ENCODE measurements at regions not wholly inside any gene's neighbourhood (a gene's known extent, or its start where the extent isn't known, plus 50 kb on each side); places are given as distances from the start of the nearest gene placed in this dataset.

DNA sequence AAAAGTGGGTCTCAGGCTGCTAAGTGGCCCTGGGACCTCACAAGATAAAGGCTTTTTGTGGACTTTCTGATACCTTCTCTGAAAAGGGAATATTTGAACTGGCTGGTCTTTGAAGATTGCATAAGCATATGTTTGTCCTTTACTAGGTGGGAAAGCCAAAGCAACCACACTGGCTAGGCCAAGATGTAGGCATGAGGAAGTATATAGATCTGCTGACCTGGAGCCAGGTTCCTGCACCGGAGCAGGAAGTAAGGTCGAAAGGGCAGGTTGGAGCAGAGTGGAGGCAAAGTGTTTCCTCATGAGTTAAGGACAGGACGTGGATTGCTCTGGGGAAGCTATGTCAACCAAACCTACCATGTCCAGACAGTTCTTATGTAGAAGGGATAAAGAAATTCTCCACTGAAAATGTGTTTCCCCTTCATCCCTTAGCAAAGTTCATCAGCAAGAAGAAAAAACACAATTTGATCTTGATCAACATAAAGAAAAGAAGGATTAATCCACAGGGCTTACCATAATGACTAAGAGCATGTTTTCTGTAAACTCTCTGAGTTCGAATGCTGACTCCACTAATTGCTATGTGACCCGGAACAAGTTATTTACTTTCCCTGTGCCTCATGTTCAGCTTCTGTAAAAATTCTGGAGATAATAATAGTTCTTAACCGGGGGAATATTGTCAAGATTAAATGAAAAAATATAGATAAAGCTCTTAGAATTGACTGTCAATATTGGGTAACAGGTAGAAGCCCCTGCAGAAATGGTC is 156.1 kb upstream of the SRD5A2 start:
- in situ Hi-C loops (cut with MboI; ENCODE audit: low sequenced_read_pairs in 4 of 4) (no loop called here), intact Hi-C loops (cut with DNase I; ENCODE audit: low total_unique reads) (no loop called here)
- Histone ChIP-seq H3K4me1 (no peaks in the 10 kb centered on the region), H3K36me3 (no peaks in the 10 kb centered on the region), H3K27me3 (no peaks in the 10 kb centered on the region), H3K27ac (no peak overlapping the region), H3K9me3 (no peaks in the 10 kb centered on the region), H3K4me3 (no peak overlapping the region)
- ATAC-seq (no peak), DNase-seq (no peak)
- TF ChIP-seq POLR2A (IDR thresholded peaks at IDR 0.05) (no peak), CTCF (IDR thresholded peaks at IDR 0.05 in 4 of 5, conservative IDR thresholded peaks at IDR 0.05 in 1 of 5) (no peak)

DNA sequence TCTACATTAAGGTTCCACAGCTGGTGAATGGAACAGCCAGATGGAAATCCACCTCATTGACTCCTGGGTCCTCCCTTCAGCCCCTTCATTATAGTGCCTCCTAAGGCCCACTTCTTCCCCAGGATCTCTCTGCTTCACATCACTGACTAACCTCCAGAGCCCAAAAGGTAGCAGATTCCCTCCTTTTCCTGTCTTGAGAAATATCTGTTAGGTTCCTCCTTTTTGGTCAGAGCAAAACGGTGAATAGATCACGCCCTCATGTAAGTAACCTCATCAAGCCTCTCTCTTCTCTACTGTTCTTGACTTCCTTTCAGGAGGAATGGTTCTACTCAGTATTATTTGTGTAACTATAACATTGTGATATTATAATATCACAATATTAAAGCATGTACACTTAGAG is 155.0 kb upstream of the SRD5A2 start:
- no peak for ATAC-seq
- intact Hi-C loops (cut with DNase I; ENCODE audit: low total_unique reads) = no loop called here
- no peak overlapping the region for H3K27ac ChIP-seq
- H3K27me3 ChIP-seq = no peaks in the 10 kb centered on the region
- H3K9me3 ChIP-seq = no peaks in the 10 kb centered on the region
- no peaks in the 10 kb centered on the region for H3K4me1 ChIP-seq
- DNase-seq = no peak
- no peaks in the 10 kb centered on the region for H3K36me3 ChIP-seq
- in situ Hi-C loops (cut with MboI; ENCODE audit: low sequenced_read_pairs in 4 of 4) = no loop called here
- no peak overlapping the region for H3K4me3 ChIP-seq
- no peak for TF ChIP-seq CTCF (IDR thresholded peaks at IDR 0.05 in 4 of 5, conservative IDR thresholded peaks at IDR 0.05 in 1 of 5)
- TF ChIP-seq POLR2A (IDR thresholded peaks at IDR 0.05) = no peak

GRCh38 chr2:31729442-31730092 is 148.8 kb upstream of the SRD5A2 start:
- intact Hi-C loops (cut with DNase I; ENCODE audit: low total_unique reads) (no loop called here), in situ Hi-C loops (cut with MboI; ENCODE audit: low sequenced_read_pairs in 4 of 4) (no loop called here)
- H3K27me3 ChIP-seq = no peaks in the 10 kb centered on the region
- ATAC-seq (no peak), DNase-seq (no peak)
- H3K27ac ChIP-seq = no peak overlapping the region
- no peak for TF ChIP-seq CTCF (IDR thresholded peaks at IDR 0.05 in 4 of 5, conservative IDR thresholded peaks at IDR 0.05 in 1 of 5)
- no peak for TF ChIP-seq POLR2A (IDR thresholded peaks at IDR 0.05)
- H3K4me1 ChIP-seq = no peaks in the 10 kb centered on the region
- no peak overlapping the region for H3K4me3 ChIP-seq
- no peaks in the 10 kb centered on the region for H3K9me3 ChIP-seq
- H3K36me3 ChIP-seq = no peaks in the 10 kb centered on the region

GRCh38 chr2:31729065-31729439 is 148.3 kb upstream of the SRD5A2 start:
- in situ Hi-C loops (cut with MboI; ENCODE audit: low sequenced_read_pairs in 4 of 4) (no loop called here), intact Hi-C loops (cut with DNase I; ENCODE audit: low total_unique reads) (no loop called here)
- TF ChIP-seq CTCF (IDR thresholded peaks at IDR 0.05 in 4 of 5, conservative IDR thresholded peaks at IDR 0.05 in 1 of 5) (no peak), POLR2A (IDR thresholded peaks at IDR 0.05) (no peak)
- H3K4me1 ChIP-seq = no peaks in the 10 kb centered on the region
- no peak for ATAC-seq
- no peak for DNase-seq
- H3K4me3 ChIP-seq = no peak overlapping the region
- H3K27ac ChIP-seq = no peak overlapping the region
- no peaks in the 10 kb centered on the region for H3K9me3 ChIP-seq
- no peaks in the 10 kb centered on the region for H3K36me3 ChIP-seq
- no peaks in the 10 kb centered on the region for H3K27me3 ChIP-seq
